Adrenal gland (tissue), 9 donors: ENCODE measurements at regions not wholly inside any gene's neighbourhood (a gene's known extent, or its start where the extent isn't known, plus 50 kb on each side); places are given as distances from the start of the nearest gene placed in this dataset.

Experiments used
- DNase-seq, 7 donors: peaks; one replicate each; pipeline ENCODE4 v3.0.0-alpha.2; 2019 to 2020
- H3K27ac ChIP-seq, 5 donors: fragments of 200-600 bp; sonication (generic) in 4 of 5; 1 replicate in 3 of 5; 2 replicates in 2 of 5; pipeline versions ENCODE4 v1.5.1 to v1.8.0; 2016 to 2020; ENCODE audit warnings: mild to moderate bottlenecking in 1 of 5
- H3K27me3 ChIP-seq: fragments of 200-600 bp; 2 replicates; pipeline ENCODE4 v1.8.0; 2021
- H3K36me3 ChIP-seq, 2 donors: fragments of 200-600 bp; replicated peaks in 1 of 2; 1 replicate in 1 of 2; 2 replicates in 1 of 2; pipeline versions ENCODE4 v1.5.1 to v1.8.0; 2018 to 2022
- H3K4me1 ChIP-seq, 2 donors: fragments of 200-600 bp; replicated peaks in 1 of 2; 1 replicate in 1 of 2; 2 replicates in 1 of 2; pipeline versions ENCODE4 v1.5.1 to v1.8.0; 2018 to 2021
- H3K4me3 ChIP-seq, 4 donors: fragments of 200-600 bp; sonication (generic) in 3 of 4; one replicate each; pipeline ENCODE4 v1.5.1; 2016 to 2018
- H3K9me3 ChIP-seq, 3 donors: fragments of 200-600 bp; sonication (generic) in 1 of 3; replicated peaks in 1 of 3; 1 replicate in 2 of 3; 2 replicates in 1 of 3; pipeline versions ENCODE4 v1.5.1 to v1.8.0; 2016 to 2021
- CTCF ChIP-seq, 6 experiments: fragments of 450-650 bp in 4 of 6; fragments of 200-600 bp in 2 of 6; sonication (generic) in 1 of 6; IDR thresholded peaks; 1 replicate in 5 of 6; 2 replicates in 1 of 6; pipeline versions ENCODE4 v1.5.1 to v1.8.0; 2016 to 2021; ENCODE audit warnings: antibody characterized with exemption in 6 of 6, mild to moderate bottlenecking in 2 of 6, moderate library complexity in 1 of 6
- POLR2A ChIP-seq, 2 donors: fragments of 450-650 bp; IDR thresholded peaks; one replicate each; pipeline ENCODE4 v1.6.1; 2017; ENCODE audit warnings: antibody characterized with exemption in 2 of 2, mild to moderate bottlenecking in 2 of 2, moderate library complexity in 1 of 2
- WGBS, 4 donors: extraction: QIAGEN DNeasy Blood & Tissue Kit in 2 of 4; methylation state at CpG; one replicate each; pipeline versions ENCODE4 v1.1.5 to v1.1.7; 2013 to 2017; 5-methylcytosine and 5-hydroxymethylcytosine counted together
- intact Hi-C, 2 donors: fragments of 100-400 bp; cut with DNase I; formaldehyde crosslinking; loops; one replicate each; pipeline versions ENCODE4 v1.14.1 to v1.15.0; 2022 to 2023
- donor health status: healthy with polysubstance abuse.
- donor health status: Bipolar disorder and iron deficiency.
- donor health status: DM: yes; HTN: yes; CAD: no.
- donor health status: DM: no; HTN: no; CAD: no.
- donor health status: DM: no; HTN: no; CAD: no.

GRCh38 chr3:107455621-107456020, 67.1 kb upstream of the BBX start:
- H3K4me1 ChIP-seq = no peaks in the 10 kb centered on the region
- H3K4me3 ChIP-seq = no peak overlapping the region
- H3K9me3 ChIP-seq = no peaks in the 10 kb centered on the region
- intact Hi-C loops = no loop called here
- no peaks in the 10 kb centered on the region for H3K27me3 ChIP-seq
- WGBS, 4 donors = 74 to 96% (median 83%) methylated on average over 1 of the region's 1 CpG
- DNase-seq = no peak
- H3K27ac ChIP-seq = no peak overlapping the region
- H3K36me3 ChIP-seq = no peaks in the 10 kb centered on the region
- TF ChIP-seq POLR2A (IDR thresholded peaks at IDR 0.05) (no peak), CTCF (IDR thresholded peaks at IDR 0.05) (no peak)

- H3K9me3 ChIP-seq = no peaks in the 10 kb centered on the region
- WGBS, 4 donors = 89 to 97% (median 92%) methylated on average over 1 of the region's 1 CpG
- H3K27ac ChIP-seq = no peak overlapping the region
- DNase-seq = no peak
- TF ChIP-seq POLR2A (IDR thresholded peaks at IDR 0.05) (no peak), CTCF (IDR thresholded peaks at IDR 0.05) (no peak)
- no peaks in the 10 kb centered on the region for H3K27me3 ChIP-seq
- H3K4me1 ChIP-seq = no peaks in the 10 kb centered on the region
- intact Hi-C loops = no loop called here
- H3K4me3 ChIP-seq = no peak overlapping the region
- H3K36me3 ChIP-seq = no peaks in the 10 kb centered on the region
Observed at GRCh38 chr3:107456501-107456900, 66.3 kb upstream of the BBX start.

GRCh38 chr3:107458871-107459270, 63.9 kb upstream of the BBX start:
- H3K4me1 ChIP-seq = no peaks in the 10 kb centered on the region
- no peaks in the 10 kb centered on the region for H3K27me3 ChIP-seq
- intact Hi-C loops = no loop called here
- TF ChIP-seq POLR2A (IDR thresholded peaks at IDR 0.05) = no peak
- no peak for TF ChIP-seq CTCF (IDR thresholded peaks at IDR 0.05)
- no peak overlapping the region for H3K4me3 ChIP-seq
- peak in 4 of 7 donors; percentile 11 to 50 (median 40) for DNase-seq
- H3K9me3 ChIP-seq = no peaks in the 10 kb centered on the region
- no peaks in the 10 kb centered on the region for H3K36me3 ChIP-seq
- H3K27ac ChIP-seq = no peak overlapping the region

- intact Hi-C loops = no loop called here
- H3K36me3 ChIP-seq = no peaks in the 10 kb centered on the region
- H3K4me1 ChIP-seq = no peaks in the 10 kb centered on the region
- no peaks in the 10 kb centered on the region for H3K9me3 ChIP-seq
- no peak overlapping the region for H3K27ac ChIP-seq
- WGBS, 4 donors = 86 to 93% (median 93%) methylated on average over 5 of the region's 5 CpGs
- H3K27me3 ChIP-seq = no peaks in the 10 kb centered on the region
- H3K4me3 ChIP-seq = no peak overlapping the region
- no peak for DNase-seq
- TF ChIP-seq POLR2A (IDR thresholded peaks at IDR 0.05) (no peak), CTCF (IDR thresholded peaks at IDR 0.05) (no peak)
Observed at GRCh38 chr3:107461721-107462120, 61.0 kb upstream of the BBX start.
